Esophagus squamous epithelium (tissue), 4 donors: ENCODE measurements at regions not wholly inside any gene's neighbourhood (a gene's known extent, or its start where the extent isn't known, plus 50 kb on each side); places are given as distances from the start of the nearest gene placed in this dataset.

Experiments used
- POLR2A ChIP-seq, 4 donors: fragments of 450-650 bp; IDR thresholded peaks; one replicate each; pipeline ENCODE4 v1.6.1; 2017; ENCODE audit warnings: antibody characterized with exemption in 4 of 4, mild to moderate bottlenecking in 4 of 4, moderate library complexity in 3 of 4
- TF ChIP-seq, protein P1 (sequence below), 6 experiments: fragments of 450-650 bp in 4 of 6; fragments of 200-600 bp in 2 of 6; sonication (generic) in 2 of 6; IDR thresholded peaks; one replicate each; pipeline ENCODE4 v1.5.1; 2016 to 2019; ENCODE audit warnings: antibody characterized with exemption in 6 of 6, mild to moderate bottlenecking in 4 of 6, moderate library complexity in 4 of 6

DNA sequence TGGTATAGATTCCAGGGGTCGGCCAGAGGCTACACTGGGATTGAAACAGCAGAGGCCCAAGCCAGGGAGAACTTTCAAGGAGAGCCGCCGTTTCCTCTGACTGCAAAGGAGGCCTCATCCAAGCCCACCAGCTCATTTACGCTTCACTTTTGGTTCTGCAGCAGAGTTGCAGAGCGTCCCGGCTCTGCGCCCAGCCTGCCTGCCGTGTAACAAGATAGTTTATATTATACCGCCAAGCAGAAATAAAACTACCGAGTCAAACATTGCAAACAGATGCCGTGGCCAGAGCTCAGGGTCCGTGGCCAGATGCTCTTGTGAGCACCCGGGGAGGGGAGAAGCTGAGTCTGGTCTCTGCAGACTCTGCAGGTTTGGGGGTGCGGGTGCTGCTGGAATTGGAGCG is 60.7 kb upstream of the TBX3 start:
- TF ChIP-seq POLR2A (IDR thresholded peaks at IDR 0.05): no peak
- TF ChIP-seq, protein P1, sequence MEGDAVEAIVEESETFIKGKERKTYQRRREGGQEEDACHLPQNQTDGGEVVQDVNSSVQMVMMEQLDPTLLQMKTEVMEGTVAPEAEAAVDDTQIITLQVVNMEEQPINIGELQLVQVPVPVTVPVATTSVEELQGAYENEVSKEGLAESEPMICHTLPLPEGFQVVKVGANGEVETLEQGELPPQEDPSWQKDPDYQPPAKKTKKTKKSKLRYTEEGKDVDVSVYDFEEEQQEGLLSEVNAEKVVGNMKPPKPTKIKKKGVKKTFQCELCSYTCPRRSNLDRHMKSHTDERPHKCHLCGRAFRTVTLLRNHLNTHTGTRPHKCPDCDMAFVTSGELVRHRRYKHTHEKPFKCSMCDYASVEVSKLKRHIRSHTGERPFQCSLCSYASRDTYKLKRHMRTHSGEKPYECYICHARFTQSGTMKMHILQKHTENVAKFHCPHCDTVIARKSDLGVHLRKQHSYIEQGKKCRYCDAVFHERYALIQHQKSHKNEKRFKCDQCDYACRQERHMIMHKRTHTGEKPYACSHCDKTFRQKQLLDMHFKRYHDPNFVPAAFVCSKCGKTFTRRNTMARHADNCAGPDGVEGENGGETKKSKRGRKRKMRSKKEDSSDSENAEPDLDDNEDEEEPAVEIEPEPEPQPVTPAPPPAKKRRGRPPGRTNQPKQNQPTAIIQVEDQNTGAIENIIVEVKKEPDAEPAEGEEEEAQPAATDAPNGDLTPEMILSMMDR (IDR thresholded peaks at IDR 0.05): no peak
